Endodermal cell (in vitro differentiated cells): ENCODE measurements at regions not wholly inside any gene's neighbourhood (a gene's known extent, or its start where the extent isn't known, plus 50 kb on each side); places are given as distances from the start of the nearest gene placed in this dataset.
A peak's percentile ranks its signal among the peaks of the same experiment; 100 is the strongest.

Experiments used
- DNase-seq: peaks from one replicate; pipeline ENCODE4 v3.0.0-alpha.2; 2017
- H3K27ac ChIP-seq: 2 replicates; pipeline ENCODE4 v1.5.1; 2013; ENCODE audit warnings: mild to moderate bottlenecking, low read depth, low read length, moderate library complexity
- H3K27me3 ChIP-seq: 2 replicates; pipeline ENCODE4 v1.6.1; 2013; ENCODE audit warnings: mild to moderate bottlenecking, low read length, moderate library complexity; ENCODE audit not compliant: insufficient read depth, control insufficient read depth, poor library complexity, severe bottlenecking
- H3K36me3 ChIP-seq: 2 replicates; pipeline ENCODE4 v1.7.0; 2013; ENCODE audit warnings: mild to moderate bottlenecking, low read length, moderate library complexity; ENCODE audit not compliant: control insufficient read depth, insufficient read depth
- H3K4me1 ChIP-seq: one replicate; pipeline ENCODE4 v1.7.0; 2013; ENCODE audit warnings: low read length; ENCODE audit not compliant: control insufficient read depth, insufficient read depth
- H3K4me3 ChIP-seq: 2 replicates; pipeline ENCODE4 v1.5.1; 2013; ENCODE audit warnings: mild to moderate bottlenecking, low read length, moderate library complexity
- H3K9ac ChIP-seq: 2 replicates; pipeline ENCODE4 v1.6.1; 2013; ENCODE audit warnings: mild to moderate bottlenecking, low read length, moderate library complexity; ENCODE audit not compliant: poor library complexity, severe bottlenecking; ENCODE audit errors: extremely low read depth
- H3K9me3 ChIP-seq: 2 replicates; pipeline ENCODE4 v1.6.1; 2013; ENCODE audit warnings: mild to moderate bottlenecking, low read length, moderate library complexity; ENCODE audit not compliant: control insufficient read depth
- H3K27ac Mint-ChIP-seq: 2 replicates; pipeline ENCODE4 v1.8.0; 2020; ENCODE audit warnings: mixed read lengths
- H3K27me3 Mint-ChIP-seq: 2 replicates; pipeline ENCODE4 v1.8.0; 2021; ENCODE audit warnings: mild to moderate bottlenecking, mixed read lengths; ENCODE audit not compliant: insufficient read depth
- H3K36me3 Mint-ChIP-seq: 2 replicates; pipeline ENCODE4 v1.8.0; 2020; ENCODE audit warnings: low read depth, mixed read lengths
- H3K4me1 Mint-ChIP-seq: 2 replicates; pipeline ENCODE4 v1.8.0; 2020; ENCODE audit warnings: mixed read lengths
- H3K4me3 Mint-ChIP-seq: 2 replicates; pipeline ENCODE4 v1.8.0; 2020; ENCODE audit warnings: mild to moderate bottlenecking, moderate library complexity, mixed read lengths
- H3K9me3 Mint-ChIP-seq: 2 replicates; pipeline ENCODE4 v1.8.0; 2020; ENCODE audit warnings: mild to moderate bottlenecking, mixed read lengths
- CTCF ChIP-seq: fragments of 200-600 bp; sonication (generic); conservative IDR thresholded peaks from 2 replicates; pipeline ENCODE4 v1.5.0; 2021; ENCODE audit warnings: antibody characterized with exemption, mild to moderate bottlenecking
- WGBS, 2 experiments: methylation state at CpG; one replicate each; pipeline versions ENCODE4 v1.1.5 to v1.1.7; 2013; ENCODE audit warnings: missing lambda C conversion rate in 2 of 2, mixed read lengths in 1 of 2; ENCODE audit not compliant: insufficient coverage in 1 of 2, insufficient read length in 1 of 2; 5-methylcytosine and 5-hydroxymethylcytosine counted together

GRCh38 chr14:51157012-51157411 lies 62.1 kb upstream of the TRIM9 start:
- no peak overlapping the region for H3K27ac Mint-ChIP-seq
- TF ChIP-seq CTCF: peak; percentile 82
- no peak overlapping the region for H3K4me3 Mint-ChIP-seq
- Histone ChIP-seq H3K27me3 (no peaks in the 10 kb centered on the region), H3K36me3 (no peaks in the 10 kb centered on the region), H3K4me3 (no peak overlapping the region), H3K9me3 (no peaks in the 10 kb centered on the region), H3K27ac (no peak overlapping the region), H3K4me1 (no peaks in the 10 kb centered on the region), H3K9ac (no peak overlapping the region)
- no peak for DNase-seq
- no peaks in the 10 kb centered on the region for H3K9me3 Mint-ChIP-seq
- H3K36me3 Mint-ChIP-seq: no peaks in the 10 kb centered on the region
- H3K4me1 Mint-ChIP-seq: no peaks in the 10 kb centered on the region
- no peaks in the 10 kb centered on the region for H3K27me3 Mint-ChIP-seq

DNA sequence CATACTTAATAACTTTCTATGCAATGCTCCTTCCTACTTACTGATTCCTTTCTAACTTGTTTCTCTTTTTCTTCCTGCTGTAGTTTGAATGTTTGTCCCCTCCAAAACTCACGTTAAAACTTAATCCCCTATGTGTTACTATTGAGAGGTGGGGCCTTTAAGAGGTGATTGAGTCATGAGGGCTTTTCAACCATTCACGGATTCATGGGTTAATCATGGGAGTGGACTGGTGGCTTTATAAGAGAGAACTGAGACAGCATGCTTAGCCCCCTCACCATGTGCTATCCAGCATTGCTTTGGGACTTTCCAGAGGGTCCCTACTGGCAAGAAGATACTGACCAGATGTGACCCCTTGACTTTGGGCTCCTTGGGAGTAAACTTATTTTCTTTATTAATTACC lies 66.0 kb upstream of the TRIM9 start:
- Mint-ChIP-seq H3K4me3 (no peak overlapping the region), H3K9me3 (no peaks in the 10 kb centered on the region), H3K36me3 (no peaks in the 10 kb centered on the region), H3K27me3 (no peaks in the 10 kb centered on the region), H3K27ac (no peak overlapping the region), H3K4me1 (peaks cover 14% of the 10 kb centered on the region)
- Histone ChIP-seq H3K27me3 (no peaks in the 10 kb centered on the region), H3K4me3 (no peak overlapping the region), H3K9me3 (no peaks in the 10 kb centered on the region), H3K4me1 (no peaks in the 10 kb centered on the region), H3K27ac (no peak overlapping the region), H3K9ac (no peak overlapping the region), H3K36me3 (no peaks in the 10 kb centered on the region)
- DNase-seq: no peak
- 56% methylated on average over 2 of the region's 2 CpGs; no CpG with 5 or more reads in 1 of the 2 experiments for WGBS, 2 experiments
- TF ChIP-seq CTCF: no peak

DNA sequence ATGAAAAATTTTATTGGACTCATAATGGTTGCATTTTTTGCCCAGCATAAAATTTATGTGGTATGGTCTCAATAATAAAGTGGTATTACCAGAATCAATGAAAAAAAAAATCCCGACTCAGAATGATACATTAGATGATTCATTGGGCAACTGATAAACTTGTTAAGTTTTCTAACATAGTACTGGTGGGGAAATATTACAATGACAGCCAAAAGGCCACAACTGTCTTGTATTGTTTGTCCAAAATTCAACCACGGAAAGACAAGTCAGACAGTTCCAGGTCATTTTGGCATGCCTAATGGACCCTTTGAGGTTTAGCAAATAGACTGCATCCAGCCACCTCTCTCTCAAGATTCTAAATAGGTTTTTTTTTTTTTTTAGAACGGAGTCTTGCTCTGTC lies 70.5 kb upstream of the TRIM9 start:
- no peak for DNase-seq
- 80 to 84% methylated on average over 1 to 3 of the region's 3 CpGs for WGBS, 2 experiments
- H3K9me3 Mint-ChIP-seq: no peaks in the 10 kb centered on the region
- Histone ChIP-seq H3K9me3 (no peaks in the 10 kb centered on the region), H3K27ac (no peak overlapping the region), H3K9ac (no peak overlapping the region), H3K4me3 (no peak overlapping the region), H3K27me3 (no peaks in the 10 kb centered on the region), H3K4me1 (no peaks in the 10 kb centered on the region), H3K36me3 (no peaks in the 10 kb centered on the region)
- no peak overlapping the region for H3K27ac Mint-ChIP-seq
- no peak for TF ChIP-seq CTCF
- no peak overlapping the region for H3K4me3 Mint-ChIP-seq
- no peaks in the 10 kb centered on the region for H3K36me3 Mint-ChIP-seq
- peaks cover 2% of the 10 kb centered on the region for H3K27me3 Mint-ChIP-seq
- H3K4me1 Mint-ChIP-seq: peaks cover 14% of the 10 kb centered on the region
